Erythroblast (primary cell): ENCODE measurements at regions not wholly inside any gene's neighbourhood (a gene's known extent, or its start where the extent isn't known, plus 50 kb on each side); places are given as distances from the start of the nearest gene placed in this dataset.

Experiments
- GATA1 ChIP-seq: IDR thresholded peaks from 2 replicates; pipeline ENCODE4 v1.6.1; 2011; ENCODE audit warnings: low read depth, mild to moderate bottlenecking, control low read depth, low read length, moderate library complexity
- POLR2A ChIP-seq: IDR thresholded peaks from 2 replicates; pipeline ENCODE4 v1.6.1; 2011; ENCODE audit warnings: mild to moderate bottlenecking, low read length

GRCh38 chr6:164164876-164165275, 750.4 kb downstream of the QKI start:
- TF ChIP-seq POLR2A = no peak
- TF ChIP-seq GATA1 = no peak
